HUES6 (cell line): ENCODE measurements at regions not wholly inside any gene's neighbourhood (a gene's known extent, or its start where the extent isn't known, plus 50 kb on each side); places are given as distances from the start of the nearest gene placed in this dataset.

ENCODE experiments used
- H3K27ac ChIP-seq: 2 replicates; pipeline ENCODE4 v1.7.0; 2013; ENCODE audit warnings: low read depth, mild to moderate bottlenecking, low read length, inconsistent platforms
- H3K27me3 ChIP-seq: 2 replicates; pipeline ENCODE4 v1.6.1; 2013; ENCODE audit warnings: low read length; ENCODE audit not compliant: control insufficient read depth, insufficient read depth
- H3K36me3 ChIP-seq: 2 replicates; pipeline ENCODE4 v1.6.1; 2013; ENCODE audit warnings: low read length; ENCODE audit not compliant: control insufficient read depth, insufficient read depth
- H3K4me1 ChIP-seq: 2 replicates; pipeline ENCODE4 v1.6.1; 2013; ENCODE audit warnings: low read length; ENCODE audit not compliant: control insufficient read depth, insufficient read depth
- H3K4me3 ChIP-seq: 2 replicates; pipeline ENCODE4 v1.5.1; 2013; ENCODE audit warnings: low read depth, low read length
- H3K9ac ChIP-seq: one replicate; pipeline ENCODE4 v1.6.1; 2013; ENCODE audit warnings: mild to moderate bottlenecking, low read length
- H3K9me3 ChIP-seq: 2 replicates; pipeline ENCODE4 v1.6.1; 2013; ENCODE audit warnings: low read depth, low read length; ENCODE audit not compliant: control insufficient read depth, insufficient read depth

DNA sequence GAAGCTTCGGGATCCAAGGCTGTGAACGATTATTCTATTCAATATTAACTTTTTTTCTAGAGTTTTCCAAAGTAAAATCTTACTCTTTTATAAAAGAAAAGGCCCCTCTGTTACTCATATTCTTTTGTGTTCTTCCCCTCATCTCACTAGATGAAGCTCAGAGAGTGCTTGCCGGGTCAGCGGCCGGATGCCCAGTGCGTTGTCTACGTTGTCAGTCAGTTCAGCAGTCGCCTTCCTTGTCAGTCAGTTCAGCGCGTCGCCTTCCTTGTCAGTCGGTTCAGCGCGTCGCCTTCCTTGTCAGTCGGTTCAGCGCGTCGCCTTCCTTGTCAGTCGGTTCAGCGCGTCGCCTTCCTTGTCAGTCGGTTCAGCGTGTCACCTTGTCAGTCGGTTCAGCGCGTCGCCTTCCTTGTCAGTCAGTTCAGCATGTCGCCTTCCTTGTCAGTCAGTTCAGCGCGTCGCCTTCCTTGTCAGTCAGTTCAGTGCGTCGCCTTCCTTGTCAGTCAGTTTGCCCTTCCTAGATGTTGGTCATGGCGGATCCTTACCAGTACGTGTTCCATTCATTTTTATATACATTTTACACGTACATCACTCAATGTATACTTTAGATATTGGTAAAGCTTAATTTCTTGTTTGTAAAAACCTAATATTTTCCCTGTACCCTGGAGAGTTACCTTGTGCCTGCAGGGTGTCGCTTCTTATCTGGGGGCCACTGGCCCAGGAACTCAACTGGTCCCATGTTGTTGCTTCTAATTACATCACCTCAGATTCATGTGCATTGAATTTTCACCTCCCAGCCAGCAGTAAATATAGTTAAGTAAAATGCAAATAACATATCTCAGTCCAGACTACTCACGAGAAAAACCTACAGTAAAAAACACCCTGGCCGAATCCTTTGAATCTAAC is 206.9 kb downstream of the ASB1 start:
- Histone ChIP-seq H3K27ac (no peak overlapping the region), H3K27me3 (no peaks in the 10 kb centered on the region)

DNA sequence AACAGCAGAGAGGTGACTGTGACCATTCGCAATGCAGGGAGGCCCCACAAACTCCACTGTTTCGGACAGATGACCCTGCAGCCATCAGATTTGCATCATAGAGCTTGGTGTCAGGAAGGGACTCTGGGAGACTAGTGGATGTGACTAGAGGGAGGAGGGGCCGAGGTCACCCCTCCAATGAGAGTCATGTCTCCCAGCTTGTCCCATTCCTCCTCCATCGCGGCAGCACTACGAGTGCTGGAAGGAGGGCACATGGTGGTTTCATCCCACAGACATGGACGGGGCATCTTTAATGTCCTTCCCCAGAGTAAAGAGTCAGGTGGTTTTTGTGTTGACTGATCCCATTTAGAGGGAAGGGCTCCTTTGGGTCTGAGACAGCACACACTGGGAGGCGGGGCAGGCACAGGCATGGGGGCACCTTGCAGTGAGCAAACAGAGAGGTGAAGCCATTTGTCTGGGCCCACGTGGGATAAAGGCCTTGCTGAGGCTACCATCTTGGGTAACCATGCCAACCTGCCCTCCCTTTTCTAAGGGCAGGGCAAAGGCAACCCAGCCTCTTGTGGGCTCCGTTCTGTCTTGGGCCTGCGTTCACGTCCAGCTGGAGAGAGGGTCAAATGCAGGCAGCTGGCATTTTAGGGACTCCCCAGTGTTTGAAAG is 208.1 kb downstream of the ASB1 start:
- no peaks in the 10 kb centered on the region for H3K36me3 ChIP-seq
- no peaks in the 10 kb centered on the region for H3K4me1 ChIP-seq
- H3K27ac ChIP-seq, result no peak overlapping the region
- no peak overlapping the region for H3K4me3 ChIP-seq
- no peaks in the 10 kb centered on the region for H3K9me3 ChIP-seq
- no peak overlapping the region for H3K9ac ChIP-seq
- no peaks in the 10 kb centered on the region for H3K27me3 ChIP-seq

More for the DNA sequence above, 206.9 kb downstream of the ASB1 start:
- no peaks in the 10 kb centered on the region for H3K36me3 ChIP-seq
- H3K9ac ChIP-seq, result no peak overlapping the region
- H3K9me3 ChIP-seq, result no peaks in the 10 kb centered on the region
- no peaks in the 10 kb centered on the region for H3K4me1 ChIP-seq
- H3K4me3 ChIP-seq, result no peak overlapping the region

DNA sequence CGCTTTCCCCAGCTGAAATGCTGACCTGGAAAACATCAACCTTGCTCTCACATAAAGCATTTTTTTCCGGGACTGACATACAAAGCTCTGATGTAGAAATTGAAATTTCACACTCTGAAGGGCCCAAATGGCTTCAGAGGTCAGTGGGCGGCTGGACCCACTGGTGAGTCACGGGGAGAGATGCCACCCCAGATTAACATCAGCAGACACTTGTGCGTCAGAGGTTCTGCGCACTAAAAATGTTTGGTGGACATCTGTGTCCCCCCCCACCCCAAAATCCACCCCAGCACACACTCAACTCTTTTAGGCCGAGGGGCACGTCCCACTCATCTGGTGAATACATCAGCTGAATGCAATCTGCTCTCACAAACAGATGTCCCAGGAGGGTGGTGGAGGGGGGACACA is 208.9 kb downstream of the ASB1 start:
- no peaks in the 10 kb centered on the region for H3K36me3 ChIP-seq
- H3K4me1 ChIP-seq, result no peaks in the 10 kb centered on the region
- no peak overlapping the region for H3K4me3 ChIP-seq
- no peaks in the 10 kb centered on the region for H3K27me3 ChIP-seq
- H3K9ac ChIP-seq, result no peak overlapping the region
- H3K27ac ChIP-seq, result no peak overlapping the region
- no peaks in the 10 kb centered on the region for H3K9me3 ChIP-seq

DNA sequence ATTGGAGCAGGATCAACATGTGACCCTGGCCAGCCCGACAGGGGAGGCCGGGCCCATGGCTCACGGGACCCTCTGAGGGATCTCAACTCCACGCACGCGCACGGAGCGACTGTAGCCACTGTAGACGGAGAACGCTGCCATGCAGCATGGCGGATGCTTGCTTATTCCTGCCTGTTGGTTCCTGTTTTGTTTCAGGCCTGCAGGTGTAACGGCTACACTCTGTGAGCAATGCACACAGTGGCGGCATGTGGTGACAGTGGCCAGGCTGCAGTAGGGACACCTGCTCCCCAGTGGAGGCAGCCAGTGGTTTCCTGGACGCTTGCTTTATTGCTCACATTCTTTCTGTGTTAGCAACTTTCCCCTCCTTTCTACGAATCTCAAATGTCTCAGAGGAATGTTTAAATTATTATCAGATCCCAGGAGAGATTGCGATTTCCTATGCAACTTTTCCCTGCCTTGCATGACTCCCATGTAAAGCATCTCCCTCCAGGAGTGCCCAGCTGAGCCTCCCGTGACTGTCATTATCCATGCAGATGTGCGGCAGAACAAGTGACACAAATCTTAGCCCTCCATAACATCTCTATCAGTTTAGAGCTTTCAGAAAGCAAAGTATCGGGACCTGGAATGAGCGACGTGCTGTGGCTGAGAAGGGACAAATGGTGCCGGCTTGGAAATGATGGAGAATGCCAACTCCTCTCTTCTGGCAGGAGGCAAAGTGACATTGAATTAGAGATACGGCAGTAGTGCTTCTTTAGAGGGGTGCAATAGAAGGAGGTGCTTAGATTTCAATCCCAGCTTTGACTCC is 209.7 kb downstream of the ASB1 start:
- Histone ChIP-seq H3K36me3 (no peaks in the 10 kb centered on the region), H3K4me1 (no peaks in the 10 kb centered on the region), H3K27me3 (no peaks in the 10 kb centered on the region), H3K4me3 (no peak overlapping the region), H3K9ac (no peak overlapping the region), H3K9me3 (no peaks in the 10 kb centered on the region), H3K27ac (no peak overlapping the region)

DNA sequence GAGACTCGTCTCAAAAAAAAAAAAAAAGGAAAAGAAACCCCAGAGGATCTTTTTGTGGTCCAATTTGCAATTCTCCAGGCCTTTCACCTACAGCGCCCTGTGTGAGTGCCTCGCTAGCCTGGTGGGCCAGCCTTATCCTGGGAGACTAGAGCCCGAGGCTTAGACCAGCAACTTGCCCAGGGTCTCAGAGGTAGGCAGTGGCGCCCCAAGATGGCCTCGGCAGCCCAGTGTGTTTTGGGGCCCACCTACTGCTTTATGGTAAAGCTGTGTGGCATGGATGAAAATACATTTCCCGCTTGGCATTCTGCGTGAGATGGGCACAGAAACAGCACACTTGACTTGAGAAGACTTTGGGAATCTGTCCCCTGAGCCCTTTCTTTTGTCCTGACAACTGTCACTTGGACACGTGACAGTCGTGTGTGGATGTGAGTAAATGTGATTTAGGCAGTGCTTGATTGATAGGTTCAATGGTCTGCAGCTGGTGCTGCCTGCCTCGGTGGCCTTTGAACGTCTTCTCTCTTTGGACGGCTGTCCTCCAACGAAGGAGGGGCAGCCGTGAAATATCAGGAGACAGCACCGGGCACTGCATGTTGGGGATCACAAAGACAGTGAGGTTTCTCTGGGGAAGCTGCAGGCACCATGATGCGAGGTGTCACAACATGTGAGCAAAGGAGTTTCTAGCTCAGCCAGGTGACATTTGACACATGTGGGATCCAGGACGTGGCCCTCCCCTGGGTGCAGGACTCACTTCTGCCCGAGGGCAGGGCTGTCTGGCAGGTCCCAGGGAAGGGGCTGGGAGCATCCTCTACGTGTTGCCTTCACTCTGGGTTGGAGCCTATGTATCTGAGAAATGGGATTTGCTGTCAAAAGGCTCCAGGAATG is 209.5 kb upstream of the TWIST2 start:
- no peaks in the 10 kb centered on the region for H3K36me3 ChIP-seq
- H3K27me3 ChIP-seq, result no peaks in the 10 kb centered on the region
- no peaks in the 10 kb centered on the region for H3K9me3 ChIP-seq
- H3K9ac ChIP-seq, result no peak overlapping the region
- no peaks in the 10 kb centered on the region for H3K4me1 ChIP-seq
- no peak overlapping the region for H3K4me3 ChIP-seq
- H3K27ac ChIP-seq, result no peak overlapping the region

DNA sequence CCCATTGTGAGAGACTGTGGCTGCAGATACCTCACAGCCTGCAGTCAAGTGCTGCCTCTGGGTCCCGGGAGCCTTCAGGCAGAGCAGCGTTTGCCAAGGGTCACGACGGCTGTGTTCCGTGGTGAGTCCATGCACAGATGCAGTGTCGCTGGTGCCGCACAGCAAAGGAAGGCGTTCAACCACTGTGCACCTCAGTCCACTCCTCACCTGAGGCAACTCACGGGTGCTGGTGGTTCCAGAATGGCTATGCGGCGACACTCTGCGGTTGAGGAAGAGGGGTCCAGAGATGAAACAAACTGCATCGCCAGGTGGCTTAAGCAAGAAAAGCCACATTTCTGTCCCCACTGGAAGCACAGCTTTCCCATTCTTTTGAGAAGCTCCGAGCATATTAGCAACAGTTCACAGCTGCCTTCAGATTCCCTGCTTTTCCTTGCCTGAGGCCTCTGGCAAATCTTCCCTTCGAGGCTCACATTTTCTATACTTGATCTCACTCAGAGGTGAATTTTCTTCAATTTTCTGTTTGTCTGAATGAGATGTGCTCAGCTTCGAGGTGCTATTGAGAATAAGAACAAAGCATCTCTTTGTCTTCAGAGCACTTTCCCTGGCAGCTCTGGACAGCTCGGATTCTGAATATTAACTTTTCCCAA is 208.8 kb upstream of the TWIST2 start:
- no peaks in the 10 kb centered on the region for H3K27me3 ChIP-seq

DNA sequence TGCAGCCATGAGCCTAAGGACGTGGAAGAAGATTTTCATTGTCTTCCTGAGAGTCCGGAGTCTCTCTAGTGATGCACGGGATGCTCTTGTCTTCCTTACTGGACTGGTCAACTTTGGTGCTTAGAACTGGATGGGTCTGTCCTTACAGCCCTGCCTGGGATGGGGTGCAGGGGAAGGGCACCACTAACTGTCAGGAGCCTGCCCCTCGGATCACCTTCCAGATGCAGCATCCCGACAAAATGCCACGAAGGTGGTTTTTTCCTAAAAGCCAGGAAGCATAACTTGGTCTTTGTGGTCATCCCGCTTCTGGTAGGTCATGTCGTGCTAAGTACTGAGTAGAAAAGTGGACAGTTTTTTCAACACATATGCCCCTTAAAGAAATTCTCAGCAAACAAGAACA is 207.4 kb upstream of the TWIST2 start:
- Histone ChIP-seq H3K36me3 (no peaks in the 10 kb centered on the region), H3K9ac (no peak overlapping the region), H3K4me1 (no peaks in the 10 kb centered on the region), H3K27me3 (no peaks in the 10 kb centered on the region), H3K4me3 (no peak overlapping the region), H3K27ac (no peak overlapping the region), H3K9me3 (no peaks in the 10 kb centered on the region)

More for the DNA sequence above, 208.8 kb upstream of the TWIST2 start:
- H3K27ac ChIP-seq, result no peak overlapping the region
- H3K4me3 ChIP-seq, result no peak overlapping the region
- H3K9me3 ChIP-seq, result no peaks in the 10 kb centered on the region
- H3K9ac ChIP-seq, result no peak overlapping the region
- no peaks in the 10 kb centered on the region for H3K36me3 ChIP-seq
- H3K4me1 ChIP-seq, result no peaks in the 10 kb centered on the region

DNA sequence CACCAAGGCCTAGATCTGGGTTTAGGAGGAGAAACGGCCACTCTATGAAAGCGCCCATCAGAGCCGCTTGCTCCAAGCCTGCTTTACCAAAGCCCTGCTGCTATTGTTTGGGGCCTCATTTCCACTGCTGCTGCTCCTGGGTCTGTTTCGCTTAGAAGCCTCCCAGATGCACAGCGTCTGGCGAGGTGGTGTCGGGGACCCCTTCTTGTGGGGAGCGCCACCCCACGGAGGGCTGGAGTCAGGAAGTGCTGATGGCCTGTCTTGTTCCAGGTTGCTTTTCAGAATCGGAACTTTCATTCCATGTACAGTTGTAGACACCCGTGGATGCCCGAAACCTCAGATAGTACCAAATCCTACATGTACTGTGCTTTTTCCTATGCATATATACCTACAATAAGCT is 204.9 kb upstream of the TWIST2 start:
- Histone ChIP-seq H3K36me3 (no peaks in the 10 kb centered on the region), H3K9me3 (no peaks in the 10 kb centered on the region), H3K27me3 (no peaks in the 10 kb centered on the region), H3K4me1 (no peaks in the 10 kb centered on the region), H3K9ac (no peak overlapping the region), H3K27ac (no peak overlapping the region), H3K4me3 (no peak overlapping the region)

DNA sequence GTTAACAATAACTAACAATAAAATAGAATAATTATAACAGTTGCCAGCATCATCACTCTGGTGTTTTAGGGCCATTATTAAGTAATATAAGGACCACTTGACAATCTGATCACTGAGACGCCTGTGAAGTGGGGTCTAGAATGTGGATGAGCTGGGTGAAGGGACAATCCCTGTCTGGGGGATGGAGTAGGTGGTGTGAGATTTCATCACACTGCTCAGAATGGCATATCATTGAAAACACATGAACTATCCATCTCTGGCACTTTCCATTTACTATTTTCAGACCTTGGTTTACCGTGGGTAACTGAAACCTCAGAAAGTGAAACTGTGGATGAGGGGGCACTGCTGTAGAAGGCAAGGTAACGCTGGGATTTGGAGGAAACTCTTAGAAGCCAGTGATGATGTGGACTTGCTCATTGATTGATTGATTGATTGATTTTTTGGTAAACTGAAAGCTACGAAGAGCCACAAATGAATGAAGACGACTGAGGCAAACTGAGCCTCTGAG is 204.4 kb upstream of the TWIST2 start:
- H3K9ac ChIP-seq, result no peak overlapping the region
- no peaks in the 10 kb centered on the region for H3K36me3 ChIP-seq
- H3K4me3 ChIP-seq, result no peak overlapping the region
- H3K27me3 ChIP-seq, result no peaks in the 10 kb centered on the region
- H3K27ac ChIP-seq, result no peak overlapping the region
- H3K9me3 ChIP-seq, result no peaks in the 10 kb centered on the region
- no peaks in the 10 kb centered on the region for H3K4me1 ChIP-seq
